GM06990 (cell line): ENCODE measurements at regions not wholly inside any gene's neighbourhood (a gene's known extent, or its start where the extent isn't known, plus 50 kb on each side); places are given as distances from the start of the nearest gene placed in this dataset.

Source experiments
- DNase-seq: peaks from one replicate; pipeline ENCODE4 v3.0.0-alpha.2; 2011; ENCODE audit not compliant: insufficient read length; ENCODE audit errors: extremely low read depth
- H3K27me3 ChIP-seq: replicated peaks from 2 replicates; pipeline ENCODE4 v1.6.0; 2011; ENCODE audit warnings: low read length; ENCODE audit not compliant: control insufficient read depth, insufficient read depth
- H3K36me3 ChIP-seq: 2 replicates; pipeline ENCODE4 v1.5.1; 2011; ENCODE audit warnings: low read length; ENCODE audit not compliant: control insufficient read depth, insufficient read depth
- H3K4me3 ChIP-seq: replicated peaks from 2 replicates; pipeline ENCODE4 v1.5.1; 2011; ENCODE audit warnings: low read depth, mild to moderate bottlenecking, control low read depth, low read length
- CTCF ChIP-seq: IDR thresholded peaks from 2 replicates; pipeline ENCODE4 v1.5.1; 2011; ENCODE audit warnings: low read length, control low read depth, mild to moderate bottlenecking, inconsistent platforms; ENCODE audit not compliant: insufficient read depth, poor library complexity, severe bottlenecking

- no peak for DNase-seq
- Histone ChIP-seq H3K36me3 (no peaks in the 10 kb centered on the region), H3K4me3 (no peak overlapping the region), H3K27me3 (no peaks in the 10 kb centered on the region; the same call in 1 of the 2 replicates)
- TF ChIP-seq CTCF, result no peak
Observed at GRCh38 chr10:120755771-120756170, 95.4 kb upstream of the WDR11 start.

DNA sequence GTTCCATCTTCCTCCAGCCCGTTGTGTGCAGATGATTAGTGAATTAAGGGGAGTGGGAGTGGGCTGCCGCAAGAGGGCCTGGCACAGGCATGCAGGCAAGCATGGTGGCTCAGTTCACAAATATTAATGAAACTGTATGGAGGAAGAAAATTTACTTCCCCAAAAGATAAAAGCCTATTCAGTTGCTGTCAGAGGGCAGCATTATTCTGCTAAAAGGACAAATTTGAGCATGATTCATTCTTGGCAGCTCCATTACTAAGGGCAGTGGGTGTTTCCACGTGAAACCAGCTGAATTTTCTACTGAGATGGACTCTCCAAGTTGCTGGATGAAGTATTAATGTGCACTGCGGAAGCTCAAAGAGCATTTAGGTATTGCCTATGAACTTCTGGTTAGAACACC lies 90.9 kb upstream of the WDR11 start:
- Histone ChIP-seq H3K4me3 (no peak overlapping the region), H3K27me3 (0 out of 2 replicates have a peak, but pooled peaks cover 1% of the 10 kb centered on the region), H3K36me3 (no peaks in the 10 kb centered on the region)
- no peak for DNase-seq
- no peak for TF ChIP-seq CTCF

GRCh38 chr10:120761951-120762350 lies 89.2 kb upstream of the WDR11 start:
- Histone ChIP-seq H3K27me3 (0 out of 2 replicates have a peak, but pooled peaks cover 1% of the 10 kb centered on the region), H3K36me3 (no peaks in the 10 kb centered on the region), H3K4me3 (no peak overlapping the region)
- no peak for TF ChIP-seq CTCF
- no peak for DNase-seq

DNA sequence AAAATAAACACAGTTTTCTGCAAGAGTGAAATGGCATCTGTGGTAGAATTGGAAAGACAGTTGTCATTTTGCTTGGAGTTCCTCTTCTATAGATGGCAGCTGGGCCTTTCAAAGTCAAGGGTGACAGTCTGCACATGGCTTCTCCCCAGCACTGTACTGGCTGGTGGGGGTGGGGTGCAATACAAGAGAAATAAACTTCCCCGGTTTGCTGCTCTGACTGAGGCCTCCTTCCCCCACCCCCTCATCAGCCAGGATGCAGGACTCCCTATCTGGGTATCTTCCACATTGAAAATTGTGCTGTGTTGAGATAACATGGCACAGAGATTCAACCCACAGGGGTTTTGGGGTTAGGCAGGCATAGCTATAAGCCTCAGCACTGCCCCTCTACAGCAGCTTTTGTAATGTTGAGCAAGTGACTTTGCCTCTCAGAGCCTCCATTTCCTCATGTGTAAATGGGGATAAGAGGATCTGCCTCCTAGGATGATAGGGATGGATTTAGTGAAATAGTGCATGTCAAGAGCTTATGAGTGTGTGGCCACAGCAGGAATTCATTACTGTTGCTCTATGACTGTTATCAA lies 85.8 kb upstream of the WDR11 start:
- DNase-seq, result no peak
- Histone ChIP-seq H3K36me3 (no peaks in the 10 kb centered on the region), H3K27me3 (peaks cover 3% of the 10 kb centered on the region; the same call in 1 of the 2 replicates), H3K4me3 (no peak overlapping the region)
- TF ChIP-seq CTCF, result no peak

DNA sequence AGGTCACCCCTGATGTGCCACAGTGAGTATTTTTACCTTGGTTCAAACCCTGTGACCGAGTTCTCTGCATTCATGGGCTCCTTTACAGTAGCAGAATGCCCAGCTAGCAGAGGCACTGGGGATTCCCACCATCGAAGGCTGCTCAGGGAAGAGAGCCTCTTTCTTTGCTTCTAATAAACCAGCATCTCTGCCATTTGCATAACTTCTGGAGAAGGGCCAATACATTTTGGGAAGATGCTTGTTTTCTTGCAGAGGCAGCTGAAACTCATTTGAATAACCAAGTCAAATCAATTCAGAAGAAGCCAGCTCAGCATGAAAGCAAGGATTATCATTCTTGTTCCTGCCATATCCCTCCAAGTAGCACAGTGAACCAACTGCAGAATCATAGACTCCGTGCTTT lies 82.9 kb upstream of the WDR11 start:
- TF ChIP-seq CTCF, result no peak
- H3K27me3 ChIP-seq, result peaks cover 5% of the 10 kb centered on the region
- no peak for DNase-seq
- H3K36me3 ChIP-seq, result no peaks in the 10 kb centered on the region
- H3K4me3 ChIP-seq, result no peak overlapping the region

GRCh38 chr10:120770496-120770895 lies 80.7 kb upstream of the WDR11 start:
- Histone ChIP-seq H3K36me3 (no peaks in the 10 kb centered on the region), H3K27me3 (peaks cover 4% of the 10 kb centered on the region), H3K4me3 (no peak overlapping the region)
- TF ChIP-seq CTCF, result no peak
- DNase-seq, result no peak
